ENCODE measurements at regions not wholly inside any gene's neighbourhood (a gene's known extent, or its start where the extent isn't known, plus 50 kb on each side); places are given as distances from the start of the nearest gene placed in this dataset.

- DNase-seq = no peak
Observed at GRCh38 chr2:16140771-16141640, 200.7 kb downstream of the MYCN start.

DNA sequence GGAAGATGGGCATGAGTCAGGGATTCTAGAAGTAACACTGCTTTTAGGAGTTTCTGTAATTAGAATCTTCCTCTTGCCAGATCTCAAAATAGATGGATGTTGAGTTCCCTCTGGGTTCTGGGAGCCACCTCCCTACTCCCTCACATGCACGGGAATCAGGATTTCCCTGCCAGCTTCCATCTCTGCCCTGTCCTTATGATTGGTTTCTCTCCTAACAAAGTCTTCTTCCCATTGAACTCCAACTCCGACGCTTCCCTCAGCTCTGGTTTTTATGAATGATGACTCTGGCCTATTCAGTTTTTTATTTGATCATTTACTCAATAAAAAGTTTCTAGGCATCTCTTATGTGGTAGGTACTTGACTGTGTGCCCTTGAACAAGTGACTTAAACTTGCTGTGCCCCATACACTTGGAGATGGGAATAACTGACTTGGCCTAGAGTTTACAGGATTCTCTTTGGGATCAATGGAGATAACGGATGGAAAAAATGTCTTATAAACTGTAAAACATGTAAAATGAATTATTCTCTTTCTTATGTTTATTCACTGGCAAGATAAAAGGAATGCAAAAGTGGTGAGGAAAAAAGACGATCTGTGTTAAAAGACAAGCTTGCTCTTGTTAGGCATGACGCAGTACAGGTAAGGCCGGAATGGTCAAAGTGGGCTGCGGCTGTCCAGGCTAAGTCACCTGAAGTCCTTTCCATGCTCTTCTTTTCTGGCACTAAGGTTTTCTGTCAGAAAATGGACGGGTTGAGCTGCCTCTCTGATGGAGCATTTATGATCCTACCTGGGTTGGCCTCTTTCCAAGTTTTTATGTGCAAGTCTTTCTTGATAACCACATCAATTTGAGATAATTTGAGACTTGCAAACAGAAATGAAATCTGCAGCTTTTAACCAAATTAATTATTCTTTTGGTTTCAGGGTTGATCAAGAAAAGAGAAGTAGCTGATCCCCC is 199.6 kb downstream of the MYCN start:
- no peak for DNase-seq

DNA sequence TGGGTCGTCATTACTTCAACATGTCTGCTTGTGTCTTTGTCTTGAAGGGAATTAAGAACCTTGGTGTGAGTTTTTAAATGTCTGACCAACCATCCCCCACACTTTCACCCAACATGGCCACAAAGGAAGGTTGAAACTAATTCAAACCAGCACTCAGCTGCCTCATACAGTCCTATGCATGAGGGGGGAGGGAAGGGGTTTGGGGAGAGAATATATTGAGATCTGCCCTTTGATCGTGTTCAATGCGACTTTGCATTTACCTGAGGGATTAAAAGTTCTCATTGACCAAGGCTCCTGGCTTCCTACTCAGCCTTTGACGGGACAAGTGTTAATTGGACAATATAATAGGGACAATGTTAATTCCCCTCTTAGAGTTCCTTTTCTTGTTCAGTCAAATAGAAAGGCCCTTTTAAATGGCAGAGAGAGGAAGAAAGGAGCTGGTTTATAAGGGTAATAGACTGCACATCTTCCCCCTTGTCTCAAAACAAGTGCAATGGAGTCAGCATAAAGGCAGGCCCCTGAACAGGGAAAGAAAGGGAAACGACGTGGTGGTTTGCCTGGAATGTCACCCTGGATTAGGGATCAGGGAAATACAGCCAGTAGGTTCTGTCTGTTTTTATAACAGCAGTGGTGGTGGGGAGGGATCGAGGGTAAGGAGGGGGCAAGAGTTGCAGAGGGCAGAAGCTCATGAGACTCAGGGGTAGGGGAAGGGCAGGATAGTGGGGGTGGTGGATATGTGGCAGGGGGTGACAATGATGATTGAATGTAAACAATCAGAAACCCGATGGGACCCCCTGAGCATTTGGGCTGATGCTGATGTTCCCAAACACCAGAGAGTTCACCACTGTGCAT is 198.7 kb downstream of the MYCN start:
- DNase-seq = no peak

DNA sequence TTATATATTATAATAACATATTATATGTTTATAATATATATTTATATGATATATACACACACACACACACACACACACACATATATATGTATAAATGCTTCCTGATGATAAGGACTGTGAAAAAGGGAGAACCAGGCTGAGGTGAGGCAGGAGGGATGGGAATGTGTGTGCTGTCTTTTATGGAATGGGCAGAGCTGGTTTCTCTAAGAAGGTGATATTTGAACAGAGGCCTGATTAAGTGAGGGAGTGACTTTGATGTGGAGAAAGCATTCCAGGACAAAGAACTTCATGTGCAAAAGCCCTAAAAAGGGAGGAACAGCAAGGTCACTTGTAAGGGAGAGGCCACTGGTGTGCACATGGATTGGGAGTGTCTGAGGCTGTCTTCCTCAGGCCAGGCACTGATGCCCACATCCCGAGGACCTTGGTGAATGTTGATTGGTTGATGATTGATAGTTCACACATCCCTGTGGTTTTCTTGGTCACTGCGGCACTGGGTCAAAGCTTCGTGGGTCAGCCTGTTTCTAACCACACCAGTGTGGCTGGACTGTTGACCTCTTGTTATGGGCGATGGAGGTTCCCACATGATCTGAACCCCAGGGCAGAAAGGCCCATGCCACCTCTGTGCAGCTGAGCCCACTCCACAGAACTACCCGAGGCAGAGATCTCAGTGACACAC is 196.9 kb downstream of the MYCN start:
- DNase-seq = no peak

GRCh38 chr2:16136461-16137035 is 196.2 kb downstream of the MYCN start:
- no peak for DNase-seq

DNA sequence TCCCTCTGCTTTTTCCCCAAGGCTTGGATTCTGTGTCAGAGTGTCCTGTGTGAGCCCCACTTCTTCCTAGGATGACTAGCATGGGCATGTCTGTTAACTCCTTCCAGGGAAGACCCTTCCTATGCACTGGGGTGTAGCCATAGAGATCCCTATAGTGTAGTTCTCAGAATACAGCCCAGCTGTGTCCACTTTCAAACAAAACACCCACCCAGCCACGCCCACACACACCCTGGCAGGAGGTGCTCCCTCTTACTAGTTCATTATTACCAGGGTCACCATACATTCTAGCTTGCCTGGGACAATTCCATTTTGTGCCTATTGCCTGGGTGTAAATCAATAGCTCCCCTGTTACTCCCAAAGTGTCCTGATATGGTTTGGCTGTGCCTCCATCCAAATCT is 195.6 kb downstream of the MYCN start:
- no peak for DNase-seq

DNA sequence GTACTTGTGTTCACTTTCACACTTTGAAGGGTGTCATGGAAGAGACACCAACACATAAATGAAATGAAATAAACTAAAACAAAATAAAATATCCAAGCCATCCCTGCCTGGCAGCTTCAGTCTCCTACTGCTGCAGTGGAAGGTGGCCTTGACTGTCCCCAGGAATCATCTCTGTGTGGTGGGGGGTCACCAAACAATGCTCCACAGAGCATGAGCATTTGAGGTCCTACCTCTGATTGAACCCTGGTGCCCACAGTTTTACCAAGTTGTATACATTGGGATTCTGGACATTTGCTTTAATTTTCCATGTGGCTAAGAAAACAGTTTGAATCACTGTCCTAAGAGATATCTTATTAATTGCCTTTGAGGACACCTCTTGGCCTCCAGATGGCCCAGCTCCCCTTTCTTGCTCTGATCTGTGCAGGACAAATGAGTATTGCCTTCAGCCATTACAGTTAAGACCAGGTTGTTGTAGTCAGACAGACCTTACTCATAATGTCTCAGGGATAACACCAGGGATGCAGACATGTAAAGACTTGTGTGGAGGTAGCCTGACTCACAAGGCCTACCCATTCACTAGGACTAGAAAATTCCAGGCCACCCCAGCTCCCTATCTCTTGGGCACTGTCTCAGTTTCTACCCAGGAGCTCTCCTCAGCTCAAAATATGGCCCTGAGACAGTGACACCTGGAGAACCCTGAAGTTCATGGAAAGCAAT is 195.0 kb downstream of the MYCN start:
- DNase-seq = no peak

- DNase-seq = no peak
Observed at GRCh38 chr2:16134436-16135165, 194.3 kb downstream of the MYCN start.

DNA sequence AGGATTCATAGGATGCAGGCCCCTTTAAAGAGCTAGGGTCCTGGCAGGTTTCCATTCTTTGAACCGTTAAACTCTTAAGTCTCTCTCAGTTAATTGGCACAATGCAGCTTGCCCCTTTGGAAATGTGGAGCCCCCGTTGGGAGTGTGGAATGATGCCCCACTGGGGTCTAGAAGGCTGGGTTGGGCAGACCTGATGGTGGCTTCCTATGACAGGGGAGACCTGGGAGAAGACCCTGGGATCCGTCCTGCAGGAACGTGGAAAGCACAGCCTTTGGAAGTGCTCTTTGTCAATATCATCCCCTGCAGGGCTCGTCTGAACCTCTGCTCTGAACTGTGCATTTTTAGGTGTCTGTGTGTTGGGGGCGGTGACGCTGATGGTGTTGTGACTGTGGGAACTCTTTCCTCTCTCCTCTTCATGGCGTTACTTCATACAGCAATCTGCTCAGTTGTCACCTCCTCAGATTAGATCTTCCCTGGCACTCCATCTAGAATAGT is 190.6 kb downstream of the MYCN start:
- DNase-seq = no peak

- no peak for DNase-seq
Observed at GRCh38 chr2:16130541-16130880, 190.2 kb downstream of the MYCN start.

GRCh38 chr2:16129716-16130540 is 189.6 kb downstream of the MYCN start:
- no peak for DNase-seq

- no peak for DNase-seq
Observed at GRCh38 chr2:16128746-16129610, 188.6 kb downstream of the MYCN start.

DNA sequence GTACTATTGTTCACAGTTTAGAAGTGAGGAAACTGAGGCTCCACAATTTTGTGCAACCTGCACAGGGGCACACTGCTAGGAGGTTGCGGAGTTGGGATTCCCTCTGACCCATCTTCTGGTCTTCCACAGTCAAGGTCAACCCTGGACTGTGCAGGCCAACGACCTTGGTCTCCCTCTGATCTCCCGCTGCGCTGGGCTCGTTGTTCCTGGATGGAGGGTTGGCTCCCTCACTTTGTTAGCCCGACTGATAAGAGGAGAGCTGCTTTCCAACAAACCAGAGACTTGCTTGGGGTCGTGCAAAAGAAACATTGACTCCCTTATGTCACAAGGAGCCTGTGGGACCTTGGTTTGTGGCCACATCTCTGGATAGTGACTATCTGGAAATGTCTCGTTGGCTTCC is 187.6 kb downstream of the MYCN start:
- DNase-seq = no peak

DNA sequence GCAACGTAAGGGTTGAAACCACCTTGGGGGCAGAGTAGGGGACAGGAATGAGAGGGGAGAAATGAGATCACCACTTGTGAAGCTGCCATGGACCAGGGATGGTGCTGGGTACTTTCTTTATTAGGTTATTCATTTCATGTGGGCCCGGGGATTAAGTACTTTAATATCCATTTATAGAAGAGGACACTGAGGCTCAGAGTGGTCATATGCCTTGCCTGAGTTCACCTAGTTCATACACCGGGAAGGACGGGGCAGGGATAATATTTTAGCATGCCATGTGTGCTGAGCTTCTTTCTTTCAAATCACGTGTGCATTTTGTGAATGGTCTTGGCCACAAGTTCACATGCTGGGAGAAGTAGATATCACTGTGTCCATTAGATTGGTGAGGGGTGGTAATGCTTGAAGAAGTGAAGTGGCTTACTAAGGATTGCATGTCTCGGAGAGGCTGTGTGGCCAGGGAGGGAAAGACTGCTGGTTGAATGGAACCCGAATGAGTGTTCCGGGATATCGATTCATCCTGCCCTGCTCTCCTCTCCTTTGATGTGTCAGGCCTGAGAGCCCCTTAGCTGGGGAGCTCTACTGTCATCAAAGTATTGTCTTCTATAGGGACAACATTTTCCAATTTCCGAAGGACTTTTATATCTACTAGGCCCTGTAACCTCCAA is 187.1 kb downstream of the MYCN start:
- no peak for DNase-seq

DNA sequence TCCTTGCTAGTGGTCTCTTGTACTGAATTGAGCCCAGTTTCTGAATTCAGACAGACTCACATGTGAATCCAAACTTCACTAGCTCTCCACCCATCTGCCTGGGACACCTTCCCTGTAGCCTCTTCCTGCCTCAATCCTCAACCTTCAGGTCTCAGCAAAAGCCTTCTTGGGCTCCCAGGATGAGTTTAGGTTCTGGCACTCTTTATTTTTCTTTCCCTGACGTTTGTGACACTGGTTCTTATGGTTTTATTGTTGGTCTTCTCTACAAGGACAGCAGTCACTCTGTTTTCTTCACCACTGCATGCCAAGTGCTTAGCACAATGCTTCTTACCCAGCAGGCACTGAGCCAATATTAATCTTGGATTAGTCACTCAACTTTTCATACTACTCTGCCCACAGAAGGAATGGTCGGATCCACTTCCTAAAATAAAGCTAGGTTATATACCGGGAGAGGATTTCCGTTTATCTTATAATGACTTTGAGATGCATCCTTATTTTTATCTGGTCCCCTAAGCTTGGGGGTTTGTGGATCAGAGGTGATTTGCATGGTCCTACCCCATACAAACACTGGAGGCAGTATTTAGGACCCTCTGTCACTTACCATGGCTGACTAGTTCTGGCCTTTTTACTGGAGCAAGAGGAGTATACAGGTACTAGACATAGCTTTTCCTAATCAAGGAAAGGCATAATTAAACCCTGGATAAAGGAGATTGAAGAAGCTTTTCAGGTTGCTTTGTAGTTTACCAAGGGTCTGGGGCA is 186.3 kb downstream of the MYCN start:
- DNase-seq = no peak

- DNase-seq = no peak
Observed at GRCh38 chr2:16125614-16126516, 185.5 kb downstream of the MYCN start.
